Mammary epithelial cell (primary cell): ENCODE measurements at regions not wholly inside any gene's neighbourhood (a gene's known extent, or its start where the extent isn't known, plus 50 kb on each side); places are given as distances from the start of the nearest gene placed in this dataset.

Experiments
- CTCF ChIP-seq, 2 donors: IDR thresholded peaks in 1 of 2; conservative IDR thresholded peaks in 1 of 2; 2 replicates each; pipeline ENCODE4 v1.5.1; 2011 to 2012; ENCODE audit warnings: inconsistent platforms in 2 of 2, low read length in 2 of 2, mild to moderate bottlenecking in 2 of 2, control low read depth in 1 of 2, low read depth in 1 of 2; ENCODE audit not compliant: insufficient read depth in 1 of 2; ENCODE audit errors: extremely low read depth in 1 of 2
- EZH2 ChIP-seq: IDR thresholded peaks from 2 replicates; pipeline ENCODE4 v1.6.1; 2012; ENCODE audit warnings: low read length, inconsistent platforms, borderline replicate concordance

DNA sequence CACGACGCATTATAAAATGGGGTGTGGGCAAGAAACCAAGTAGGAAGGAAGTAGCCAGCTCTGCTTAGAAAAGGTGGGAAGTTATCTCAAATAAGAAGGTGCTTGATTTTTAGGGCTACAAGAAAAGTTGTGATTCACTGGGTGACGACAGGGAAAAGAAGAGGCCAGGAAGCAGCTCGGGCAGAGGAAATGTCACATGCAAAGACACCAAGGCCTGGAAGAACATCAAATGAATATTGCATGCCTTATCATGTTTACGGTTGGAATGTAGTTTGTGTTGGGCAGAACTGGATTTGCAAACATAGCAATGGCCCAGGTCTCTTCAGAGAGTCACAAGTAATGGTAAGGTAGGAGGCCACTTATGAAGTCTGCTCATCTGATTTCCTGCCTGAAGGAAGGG lies 610.6 kb downstream of the IRS1 start:
- TF ChIP-seq EZH2 = no peak
- TF ChIP-seq CTCF (conservative IDR thresholded peaks at IDR 0.05 in 1 of 2, IDR thresholded peaks at IDR 0.05 in 1 of 2; ENCODE audit: extremely low read depth in 1 of 2, insufficient read depth in 1 of 2, low read depth in 1 of 2, low read length in 2 of 2) = no peak
